Stimulated activated naive CD8-positive, alpha-beta T cell treated with anti-CD3 and anti-CD28 coated beads, Interleukin-15, amount 100 ng/mL, for 72 hours (primary cell): ENCODE measurements at regions not wholly inside any gene's neighbourhood (a gene's known extent, or its start where the extent isn't known, plus 50 kb on each side); places are given as distances from the start of the nearest gene placed in this dataset.

Source experiments
- ATAC-seq: fragments of 150-1000 bp; cut with Tn5 transposase; 2 replicates; pipeline ENCODE4 v1.10.0; 2021; ENCODE audit warnings: mild to moderate bottlenecking, moderate library complexity
- DNase-seq, 2 donors: peaks; one replicate each; pipeline ENCODE4 v3.0.0; 2021 to 2022
- H3K27ac Mint-ChIP-seq, 2 donors: one replicate each; pipeline ENCODE4 v1.8.0; 2022; ENCODE audit warnings: mild to moderate bottlenecking in 2 of 2, mixed read lengths in 2 of 2, moderate library complexity in 2 of 2
- H3K27me3 Mint-ChIP-seq: one replicate; pipeline ENCODE4 v1.8.0; 2022; ENCODE audit warnings: mixed read lengths
- H3K4me1 Mint-ChIP-seq: one replicate; pipeline ENCODE4 v1.8.0; 2022; ENCODE audit warnings: mild to moderate bottlenecking, mixed read lengths
- H3K4me3 Mint-ChIP-seq, 2 donors: one replicate each; pipeline ENCODE4 v1.8.0; 2022; ENCODE audit warnings: mild to moderate bottlenecking in 2 of 2, mixed read lengths in 2 of 2, moderate library complexity in 1 of 2
- H3K9me3 Mint-ChIP-seq, 2 donors: one replicate each; pipeline ENCODE4 v1.8.0; 2022; ENCODE audit warnings: mixed read lengths in 2 of 2

- H3K9me3 Mint-ChIP-seq = peaks cover 6 to 8% of the 10 kb centered on the region in 2 donors
- no peak overlapping the region for H3K4me3 Mint-ChIP-seq
- no peaks in the 10 kb centered on the region for H3K4me1 Mint-ChIP-seq
- H3K27me3 Mint-ChIP-seq = no peaks in the 10 kb centered on the region
- DNase-seq = no peak
- no peak for ATAC-seq
- no peak overlapping the region for H3K27ac Mint-ChIP-seq
These were observed 264.4 kb downstream of the NEBL start for GRCh38 chr10:20632696-20633095.

- DNase-seq (no peak), ATAC-seq (no peak)
- Mint-ChIP-seq H3K4me3 (no peak overlapping the region), H3K27ac (no peak overlapping the region), H3K27me3 (no peaks in the 10 kb centered on the region), H3K9me3 (peaks cover 0 to 2% of the 10 kb centered on the region in 2 donors), H3K4me1 (no peaks in the 10 kb centered on the region)
These were observed 265.9 kb downstream of the NEBL start for GRCh38 chr10:20631229-20631628.

GRCh38 chr10:20630092-20630643 is 266.9 kb downstream of the NEBL start:
- ATAC-seq (no peak), DNase-seq (no peak)
- Mint-ChIP-seq H3K4me3 (no peak overlapping the region), H3K9me3 (no peaks in the 10 kb centered on the region), H3K27ac (no peak overlapping the region), H3K4me1 (no peaks in the 10 kb centered on the region), H3K27me3 (no peaks in the 10 kb centered on the region)

DNA sequence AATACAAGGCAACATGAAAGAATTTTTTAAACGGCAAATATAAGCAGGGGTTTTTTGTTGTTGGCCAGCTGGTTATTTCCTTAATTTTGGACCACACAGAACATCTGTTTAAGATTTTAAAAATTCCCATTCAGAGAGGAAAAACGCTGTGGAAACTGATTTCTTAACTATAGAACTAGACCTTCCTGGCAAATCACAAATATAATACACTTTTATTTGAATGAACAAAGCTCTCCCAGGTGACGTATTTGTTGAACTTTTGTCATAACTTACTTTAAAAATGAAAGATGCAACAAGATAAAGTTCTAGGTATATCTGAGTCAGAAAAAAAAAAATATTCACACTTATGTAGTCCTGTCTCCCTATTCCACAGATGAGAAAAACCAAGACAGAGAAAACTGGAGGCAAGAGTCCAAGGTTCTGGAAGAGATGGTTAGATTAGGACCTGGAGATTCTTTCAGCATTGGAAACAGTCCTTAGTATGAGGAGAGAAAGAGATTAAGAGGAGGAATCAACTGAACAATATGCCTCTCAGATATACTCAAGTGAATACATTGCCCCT is 269.1 kb downstream of the NEBL start:
- H3K4me3 Mint-ChIP-seq = no peak overlapping the region
- no peaks in the 10 kb centered on the region for H3K27me3 Mint-ChIP-seq
- no peaks in the 10 kb centered on the region for H3K9me3 Mint-ChIP-seq
- H3K27ac Mint-ChIP-seq = no peak overlapping the region
- DNase-seq = no peak
- no peak for ATAC-seq
- H3K4me1 Mint-ChIP-seq = no peaks in the 10 kb centered on the region

GRCh38 chr10:20627087-20627486 is 270.0 kb downstream of the NEBL start:
- Mint-ChIP-seq H3K27ac (no peak overlapping the region), H3K9me3 (no peaks in the 10 kb centered on the region), H3K27me3 (no peaks in the 10 kb centered on the region), H3K4me1 (no peaks in the 10 kb centered on the region), H3K4me3 (no peak overlapping the region)
- ATAC-seq = no peak
- no peak for DNase-seq

DNA sequence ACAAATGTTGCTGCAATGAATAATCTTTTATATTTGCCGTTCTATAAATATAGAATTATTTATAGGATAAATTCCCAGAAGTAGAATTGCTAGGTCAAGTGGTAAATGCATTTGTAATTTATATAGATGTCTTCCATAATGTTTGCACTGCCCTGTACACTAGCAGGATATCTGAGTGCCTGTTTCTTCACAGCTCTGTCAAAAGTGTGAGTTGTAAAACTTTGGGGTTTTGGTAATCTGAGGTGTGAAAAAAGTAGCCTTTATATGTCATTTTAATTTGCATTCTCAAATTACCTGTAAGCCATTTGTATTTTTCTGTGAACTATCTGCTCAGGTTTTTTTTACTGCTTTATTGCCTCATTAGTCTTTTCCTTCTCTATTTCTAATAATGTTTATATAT is 271.2 kb downstream of the NEBL start:
- ATAC-seq (no peak), DNase-seq (no peak)
- H3K27me3 Mint-ChIP-seq = no peaks in the 10 kb centered on the region
- no peaks in the 10 kb centered on the region for H3K9me3 Mint-ChIP-seq
- H3K4me3 Mint-ChIP-seq = no peak overlapping the region
- no peak overlapping the region for H3K27ac Mint-ChIP-seq
- no peaks in the 10 kb centered on the region for H3K4me1 Mint-ChIP-seq

- H3K27me3 Mint-ChIP-seq = no peaks in the 10 kb centered on the region
- DNase-seq (no peak), ATAC-seq (no peak)
- no peaks in the 10 kb centered on the region for H3K4me1 Mint-ChIP-seq
- H3K4me3 Mint-ChIP-seq = no peak overlapping the region
- H3K9me3 Mint-ChIP-seq = no peaks in the 10 kb centered on the region
- H3K27ac Mint-ChIP-seq = no peak overlapping the region
These were observed 272.5 kb downstream of the NEBL start for GRCh38 chr10:20624642-20625041.

DNA sequence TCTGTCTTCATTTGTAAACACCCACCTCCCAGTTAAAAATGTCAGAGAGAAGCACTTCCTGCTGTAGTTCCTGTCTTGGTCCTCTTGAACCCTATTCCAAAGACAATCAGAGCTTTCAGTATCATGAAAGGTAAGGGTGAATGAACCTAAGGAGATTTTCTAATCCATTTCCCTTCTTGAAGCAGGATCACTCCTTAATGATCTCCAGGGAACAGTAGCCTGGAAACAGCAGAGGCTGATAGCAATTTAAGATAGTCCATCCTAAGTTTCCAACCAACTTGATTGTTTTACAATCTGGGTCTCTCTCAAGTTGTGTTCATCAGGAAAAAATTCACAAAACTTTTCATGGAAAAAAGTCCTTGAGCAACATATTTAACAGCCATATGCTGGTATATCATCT is 273.6 kb downstream of the NEBL start:
- no peaks in the 10 kb centered on the region for H3K27me3 Mint-ChIP-seq
- H3K4me1 Mint-ChIP-seq = no peaks in the 10 kb centered on the region
- no peak for ATAC-seq
- no peaks in the 10 kb centered on the region for H3K9me3 Mint-ChIP-seq
- no peak overlapping the region for H3K27ac Mint-ChIP-seq
- no peak overlapping the region for H3K4me3 Mint-ChIP-seq
- DNase-seq = no peak

DNA sequence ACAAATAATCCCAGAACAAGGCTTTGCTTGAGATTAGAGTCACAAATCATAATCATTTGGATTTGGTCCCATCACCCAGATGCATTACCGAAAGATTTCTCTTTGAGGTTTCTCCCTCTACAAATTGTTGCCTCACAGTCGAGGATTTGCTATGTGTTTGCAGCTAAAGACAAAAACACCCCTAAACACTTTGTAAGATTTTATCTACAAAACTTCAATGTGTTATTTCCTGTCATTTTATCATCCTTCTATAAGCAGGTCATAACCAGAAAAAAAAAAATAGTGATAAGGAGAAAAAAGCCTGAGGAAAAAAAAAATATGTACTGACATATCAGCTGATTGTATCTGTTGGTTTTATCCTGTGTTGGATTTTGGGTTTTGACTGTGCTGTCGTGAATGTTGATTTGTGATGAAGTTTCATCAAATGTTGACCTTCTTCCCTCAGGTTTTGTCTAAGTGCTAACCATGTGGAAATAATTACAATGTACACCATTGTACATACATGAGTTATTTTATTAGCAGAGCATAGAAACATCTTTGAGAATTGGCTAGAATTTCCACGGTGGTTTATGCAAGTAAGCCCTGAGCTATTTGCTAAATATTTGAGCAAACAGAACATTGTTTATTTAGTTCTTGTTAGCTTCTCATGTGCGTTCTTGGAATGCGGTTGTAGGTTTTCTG is 274.4 kb downstream of the NEBL start:
- no peaks in the 10 kb centered on the region for H3K27me3 Mint-ChIP-seq
- no peaks in the 10 kb centered on the region for H3K9me3 Mint-ChIP-seq
- ATAC-seq = no peak
- no peaks in the 10 kb centered on the region for H3K4me1 Mint-ChIP-seq
- no peak for DNase-seq
- H3K27ac Mint-ChIP-seq = no peak overlapping the region
- no peak overlapping the region for H3K4me3 Mint-ChIP-seq

GRCh38 chr10:20620981-20621380 is 276.1 kb downstream of the NEBL start:
- Mint-ChIP-seq H3K9me3 (no peaks in the 10 kb centered on the region), H3K4me3 (no peak overlapping the region)
- no peak for ATAC-seq

DNA sequence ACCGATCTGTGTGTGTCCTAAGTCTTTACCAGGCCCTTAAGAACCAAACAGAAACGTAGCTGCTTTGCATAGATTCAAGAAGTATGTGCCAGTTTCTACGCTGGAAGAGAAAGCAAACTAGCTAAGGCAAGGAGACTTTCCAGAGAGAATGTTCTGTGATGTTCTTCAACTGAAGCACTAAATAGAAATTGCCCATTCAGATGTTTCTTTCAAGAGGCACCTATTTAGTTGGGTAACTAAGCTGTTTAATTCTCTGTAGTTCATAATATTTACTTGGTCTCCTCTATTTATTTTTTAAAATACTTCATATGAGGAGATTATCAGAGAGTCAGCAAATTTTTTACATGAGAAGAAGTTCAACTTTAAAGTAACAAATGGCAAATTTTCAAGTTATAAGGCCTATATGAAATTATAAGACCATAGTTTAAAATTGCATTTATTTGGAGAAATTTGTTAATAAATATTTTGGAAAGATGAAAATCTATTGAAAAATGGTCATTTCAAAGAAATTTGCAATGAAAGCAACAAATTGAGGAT is 279.0 kb downstream of the NEBL start:
- Mint-ChIP-seq H3K27me3 (no peaks in the 10 kb centered on the region), H3K27ac (no peak overlapping the region), H3K4me1 (no peaks in the 10 kb centered on the region), H3K4me3 (no peak overlapping the region), H3K9me3 (peaks cover 0 to 8% of the 10 kb centered on the region in 2 donors)
- DNase-seq (no peak), ATAC-seq (no peak)

More at GRCh38 chr10:20620981-20621380, 276.1 kb downstream of the NEBL start:
- no peaks in the 10 kb centered on the region for H3K27me3 Mint-ChIP-seq
- DNase-seq = no peak
- no peak overlapping the region for H3K27ac Mint-ChIP-seq
- no peaks in the 10 kb centered on the region for H3K4me1 Mint-ChIP-seq

DNA sequence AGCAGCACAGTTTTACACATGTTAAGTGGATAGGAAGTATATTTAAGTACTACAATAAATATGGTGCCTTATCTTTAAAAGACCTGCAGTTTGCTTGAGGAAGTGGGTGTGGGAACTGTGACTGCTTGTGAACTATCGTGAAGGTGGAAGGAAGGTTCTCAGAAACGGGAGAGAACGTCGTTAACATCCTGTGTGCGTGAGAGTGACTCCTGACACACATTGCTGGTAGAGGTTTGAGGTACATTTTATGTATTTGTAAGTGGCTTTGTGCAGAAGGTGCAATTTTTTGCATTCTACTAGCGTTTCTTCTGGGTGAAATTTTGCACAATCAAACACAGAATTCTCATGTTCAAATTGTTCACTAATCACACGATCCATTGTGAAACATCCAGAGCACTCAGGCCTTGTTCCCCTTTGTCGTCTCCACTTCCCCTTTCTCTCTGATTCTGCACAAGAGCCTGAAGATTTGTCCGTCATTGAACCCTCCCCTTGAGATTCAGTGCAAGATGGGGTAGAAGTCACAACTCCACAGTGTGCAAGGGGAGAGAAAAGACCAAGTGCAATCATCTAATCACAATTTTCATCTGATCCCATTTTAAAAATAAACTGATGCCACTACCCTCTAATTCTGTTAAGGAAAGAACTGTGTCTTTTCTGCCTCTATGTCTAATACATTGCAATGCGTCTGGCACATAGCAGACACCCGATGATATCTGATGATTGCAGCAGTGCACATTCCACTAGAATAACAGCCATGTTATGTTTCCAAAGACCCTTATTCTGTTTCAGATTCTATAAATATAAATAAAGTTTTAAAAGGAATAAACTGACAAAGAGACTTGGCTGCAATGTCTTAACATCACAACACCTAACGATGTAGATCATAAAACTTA is 279.9 kb downstream of the NEBL start:
- DNase-seq (no peak), ATAC-seq (no peak)
- Mint-ChIP-seq H3K27ac (no peak overlapping the region), H3K9me3 (peaks cover 0 to 8% of the 10 kb centered on the region in 2 donors), H3K4me1 (no peaks in the 10 kb centered on the region), H3K27me3 (no peaks in the 10 kb centered on the region), H3K4me3 (no peak overlapping the region)

DNA sequence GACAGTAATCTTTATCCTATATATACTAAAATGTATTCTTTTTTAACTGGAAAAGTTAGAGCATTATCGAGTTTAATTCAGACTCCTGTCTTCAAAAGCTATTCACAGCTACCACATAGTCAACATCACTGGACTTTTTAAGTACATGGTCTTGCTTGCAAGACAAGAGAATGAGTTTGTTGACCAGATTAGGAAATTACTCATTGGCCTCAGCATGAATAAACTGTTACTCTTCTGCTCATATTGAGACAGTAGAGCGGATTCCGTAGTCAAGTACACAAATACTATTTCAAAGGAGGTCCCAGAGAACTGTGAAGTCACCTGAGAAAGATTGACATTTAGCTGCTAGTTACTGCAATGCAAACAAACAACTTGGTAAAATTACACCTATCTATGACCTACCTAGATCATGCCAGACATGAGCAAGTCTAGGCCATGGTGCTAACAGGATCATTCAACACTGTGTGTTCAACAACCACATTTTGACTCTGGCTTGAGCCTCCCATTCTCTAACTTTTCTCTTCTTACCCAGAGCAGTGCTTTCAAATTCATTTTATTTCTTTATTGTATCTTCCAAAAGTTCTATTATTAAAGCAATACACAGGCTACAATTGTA is 280.9 kb downstream of the NEBL start:
- Mint-ChIP-seq H3K9me3 (peaks cover 0 to 8% of the 10 kb centered on the region in 2 donors), H3K4me3 (no peak overlapping the region), H3K4me1 (no peaks in the 10 kb centered on the region), H3K27ac (no peak overlapping the region), H3K27me3 (no peaks in the 10 kb centered on the region)
- no peak for DNase-seq
- no peak for ATAC-seq

DNA sequence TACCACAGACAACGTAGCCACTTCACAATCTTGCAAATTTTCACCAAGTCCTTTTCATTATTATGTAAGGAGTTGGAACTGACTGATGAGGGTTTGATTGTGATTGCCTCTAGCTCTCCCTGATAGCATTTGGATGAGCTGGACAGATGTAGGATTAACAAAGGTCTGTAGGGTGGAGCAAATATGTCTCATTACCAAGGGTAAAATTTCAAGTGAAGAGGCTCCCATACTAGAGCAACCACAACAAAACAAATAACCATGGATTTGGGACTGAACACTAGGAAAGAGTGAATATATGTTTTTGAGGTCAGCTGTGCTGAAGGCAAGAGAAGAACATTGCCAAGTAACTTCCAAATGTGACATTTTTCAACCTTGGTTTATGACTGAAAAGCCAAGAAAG is 281.7 kb downstream of the NEBL start:
- ATAC-seq = no peak
- no peak overlapping the region for H3K4me3 Mint-ChIP-seq

GRCh38 chr10:20614911-20615310 is 282.2 kb downstream of the NEBL start:
- H3K27ac Mint-ChIP-seq = no peak overlapping the region
- no peaks in the 10 kb centered on the region for H3K27me3 Mint-ChIP-seq
- DNase-seq (no peak), ATAC-seq (no peak)
- H3K4me1 Mint-ChIP-seq = no peaks in the 10 kb centered on the region
- no peak overlapping the region for H3K4me3 Mint-ChIP-seq
- peaks cover 0 to 8% of the 10 kb centered on the region in 2 donors for H3K9me3 Mint-ChIP-seq

More for the DNA sequence above, 281.7 kb downstream of the NEBL start:
- no peaks in the 10 kb centered on the region for H3K27me3 Mint-ChIP-seq
- no peak for DNase-seq
- no peak overlapping the region for H3K27ac Mint-ChIP-seq
- H3K4me1 Mint-ChIP-seq = no peaks in the 10 kb centered on the region
- H3K9me3 Mint-ChIP-seq = peaks cover 0 to 8% of the 10 kb centered on the region in 2 donors
